ENCODE measurements at regions not wholly inside any gene's neighbourhood (a gene's known extent, or its start where the extent isn't known, plus 50 kb on each side); places are given as distances from the start of the nearest gene placed in this dataset.

- Histone ChIP-seq H3K4me1 (ENCODE audit: insufficient read depth, low read length, poor library complexity, severe bottlenecking) (no peaks in the 10 kb centered on the region), H3K9me3 (ENCODE audit: low read depth, low read length, poor library complexity, severe bottlenecking) (no peaks in the 10 kb centered on the region), H3K36me3 (ENCODE audit: insufficient read depth, low read length, poor library complexity, severe bottlenecking) (no peaks in the 10 kb centered on the region), H3K27me3 (replicated peaks; ENCODE audit: insufficient read depth, low read depth, low read length, poor library complexity) (no peaks in the 10 kb centered on the region), H3K27ac (ENCODE audit: low read depth, low read length, poor library complexity, severe bottlenecking) (no peak overlapping the region), H3K4me3 (ENCODE audit: low read depth, low read length, poor library complexity, severe bottlenecking) (peak overlapping the region; percentile 19)
- peak; percentile 41 for DNase-seq (ENCODE audit: low spot score)
- BruUV-seq (replicated peaks): no TSS peak
- CTCF ChIA-PET: no interaction called here
- POLR2A ChIA-PET (ENCODE audit: low non-redundant PET): no interaction called here
- TF ChIP-seq EZH2 (IDR thresholded peaks at IDR 0.05; ENCODE audit: borderline replicate concordance, low read depth, low read length, poor library complexity, severe bottlenecking) (no peak), CTCF (conservative IDR thresholded peaks at IDR 0.05; ENCODE audit: low read depth, low read length) (no peak)
- intact Hi-C loops (cut with micrococcal nuclease; ENCODE audit: unreplicated experiment): no loop called here
Observed at GRCh38 chr2:43100883-43101662, 125.3 kb downstream of the ZFP36L2 start.

- ChIA-PET POLR2A (ENCODE audit: low non-redundant PET) (no interaction called here), CTCF (no interaction called here)
Observed at GRCh38 chr2:43100362-43100882, 126.0 kb downstream of the ZFP36L2 start.

GRCh38 chr2:43099797-43100196 is 126.6 kb downstream of the ZFP36L2 start:
- no peak for DNase-seq (ENCODE audit: low spot score)
- no peaks in the 10 kb centered on the region for H3K9me3 ChIP-seq (ENCODE audit: low read depth, low read length, poor library complexity, severe bottlenecking)
- H3K27ac ChIP-seq (ENCODE audit: low read depth, low read length, poor library complexity, severe bottlenecking): no peak overlapping the region
- TF ChIP-seq EZH2 (IDR thresholded peaks at IDR 0.05; ENCODE audit: borderline replicate concordance, low read depth, low read length, poor library complexity, severe bottlenecking) (no peak), CTCF (conservative IDR thresholded peaks at IDR 0.05; ENCODE audit: low read depth, low read length) (no peak)
- ChIA-PET CTCF (no interaction called here), POLR2A (ENCODE audit: low non-redundant PET) (no interaction called here)
- H3K36me3 ChIP-seq (ENCODE audit: insufficient read depth, low read length, poor library complexity, severe bottlenecking): no peaks in the 10 kb centered on the region
- no peak overlapping the region for H3K4me3 ChIP-seq (ENCODE audit: low read depth, low read length, poor library complexity, severe bottlenecking)
- intact Hi-C loops (cut with micrococcal nuclease; ENCODE audit: unreplicated experiment): no loop called here
- BruUV-seq (replicated peaks): no TSS peak
- no peaks in the 10 kb centered on the region for H3K27me3 ChIP-seq (replicated peaks; ENCODE audit: insufficient read depth, low read depth, low read length, poor library complexity)
- H3K4me1 ChIP-seq (ENCODE audit: insufficient read depth, low read length, poor library complexity, severe bottlenecking): no peaks in the 10 kb centered on the region

More at GRCh38 chr2:43100362-43100882, 126.0 kb downstream of the ZFP36L2 start:
- H3K36me3 ChIP-seq (ENCODE audit: insufficient read depth, low read length, poor library complexity, severe bottlenecking): no peaks in the 10 kb centered on the region
- no peaks in the 10 kb centered on the region for H3K9me3 ChIP-seq (ENCODE audit: low read depth, low read length, poor library complexity, severe bottlenecking)
- no peak for TF ChIP-seq CTCF (conservative IDR thresholded peaks at IDR 0.05; ENCODE audit: low read depth, low read length)
- TF ChIP-seq EZH2 (IDR thresholded peaks at IDR 0.05; ENCODE audit: borderline replicate concordance, low read depth, low read length, poor library complexity, severe bottlenecking): no peak
- no peak for DNase-seq (ENCODE audit: low spot score)
- intact Hi-C loops (cut with micrococcal nuclease; ENCODE audit: unreplicated experiment): no loop called here
- no TSS peak for BruUV-seq (replicated peaks)
- no peak overlapping the region for H3K27ac ChIP-seq (ENCODE audit: low read depth, low read length, poor library complexity, severe bottlenecking)
- H3K27me3 ChIP-seq (replicated peaks; ENCODE audit: insufficient read depth, low read depth, low read length, poor library complexity): no peaks in the 10 kb centered on the region
- H3K4me3 ChIP-seq (ENCODE audit: low read depth, low read length, poor library complexity, severe bottlenecking): peak overlapping the region; percentile 19
- H3K4me1 ChIP-seq (ENCODE audit: insufficient read depth, low read length, poor library complexity, severe bottlenecking): no peaks in the 10 kb centered on the region
